ENCODE measurements at regions not wholly inside any gene's neighbourhood (a gene's known extent, or its start where the extent isn't known, plus 50 kb on each side); places are given as distances from the start of the nearest gene placed in this dataset.

DNA sequence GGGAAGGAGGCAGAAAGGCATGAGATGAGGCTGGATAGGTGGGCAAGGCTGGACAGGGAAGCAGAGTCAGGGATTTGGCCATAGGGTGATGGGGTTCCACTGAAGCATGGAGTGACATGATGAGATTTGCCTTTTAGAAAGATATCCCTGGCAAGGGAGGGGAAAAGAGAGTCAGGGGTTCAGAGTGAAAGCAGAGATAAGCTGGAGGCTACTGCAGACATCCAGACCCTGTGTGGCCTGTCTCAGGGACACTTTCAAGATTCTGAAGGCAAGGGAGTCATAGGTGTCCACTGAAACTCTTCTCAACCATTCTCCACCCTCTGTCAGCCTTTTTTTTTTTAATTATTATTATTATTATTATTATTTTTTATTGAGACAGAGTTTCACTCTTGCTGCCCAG lies 94.0 kb upstream of the SPATA12 start:
- TF ChIP-seq CTCF (IDR thresholded peaks at IDR 0.05) (no peak), ZFX (IDR thresholded peaks at IDR 0.05; ENCODE audit: borderline replicate concordance) (no peak)

Measured in 22Rv1 (cell line).